ENCODE measurements at regions not wholly inside any gene's neighbourhood (a gene's known extent, or its start where the extent isn't known, plus 50 kb on each side); places are given as distances from the start of the nearest gene placed in this dataset.
"Not testable (repeated sequence)": the region's sequence is repeated elsewhere in the genome, so short reads cannot be mapped to it uniquely, and the experiment has no call there.

- no CpG with 5 or more reads among the region's 5 CpGs for WGBS, 2 experiments (ENCODE audit: extremely low coverage in 2 of 2, insufficient read length in 1 of 2)
- CTCF ChIA-PET, result no interaction called here
- ATAC-seq (ENCODE audit: low read depth), result no peak
Observed at GRCh38 chr7:68192941-68193340, 1196.3 kb downstream of the TYW1 start.

GRCh38 chr7:68195642-68196041 lies 1199.0 kb downstream of the TYW1 start:
- H3K23ac ChIP-seq (ENCODE audit: low read depth, low read length); H3K9ac ChIP-seq (ENCODE audit: low read depth, low read length); intact Hi-C loops (cut with micrococcal nuclease); H3K18ac ChIP-seq (ENCODE audit: low read depth, low read length); H4K8ac ChIP-seq (ENCODE audit: low read depth in 2 of 2, low read length in 2 of 2); H2AFZ ChIP-seq (replicated peaks; ENCODE audit: low read length, poor library complexity); H3K27me3 ChIP-seq (ENCODE audit: control insufficient read depth, insufficient read depth, low read length); H3K27ac ChIP-seq (ENCODE audit: insufficient read depth, low read length); H4K20me1 ChIP-seq (ENCODE audit: insufficient read depth, low read length); ATAC-seq (ENCODE audit: low read depth); H3K36me3 ChIP-seq (ENCODE audit: control insufficient read depth, insufficient read depth, low read length); in situ Hi-C loops (cut with MboI; ENCODE audit: low sequenced_read_pairs); H3K14ac ChIP-seq (replicated peaks; ENCODE audit: low read depth, low read length); dilution Hi-C loops (cut with HindIII; ENCODE audit: low sequenced_read_pairs, unreplicated experiment); H3K79me1 ChIP-seq (ENCODE audit: low read depth in 1 of 2, low read length in 2 of 2); H3K4me2 ChIP-seq (ENCODE audit: low read depth, low read length); H4K5ac ChIP-seq (ENCODE audit: low read depth, low read length); CTCF ChIA-PET; H3K4ac ChIP-seq (ENCODE audit: low read depth, low read length); BruUV-seq (replicated peaks); H2BK120ac ChIP-seq (ENCODE audit: low read depth, low read length); POLR2A ChIA-PET (ENCODE audit: unreplicated experiment); H3K9me1 ChIP-seq (ENCODE audit: insufficient read depth, low read length); H2BK15ac ChIP-seq (ENCODE audit: low read depth, low read length); H3K4me3 ChIP-seq (ENCODE audit: insufficient read depth, low read depth, low read length); H3K4me1 ChIP-seq (ENCODE audit: control insufficient read depth, insufficient read depth, low read length); H2AK5ac ChIP-seq (ENCODE audit: low read depth, low read length); H2AK9ac ChIP-seq (replicated peaks; ENCODE audit: low read depth, low read length, poor library complexity); H4K91ac ChIP-seq (ENCODE audit: insufficient read depth, low read depth, low read length); H2BK5ac ChIP-seq (ENCODE audit: low read depth, low read length, poor library complexity, severe bottlenecking); H3K56ac ChIP-seq (ENCODE audit: extremely low read depth, insufficient read depth, low read length); DNase-seq; H2BK20ac ChIP-seq (ENCODE audit: low read depth, low read length): not testable (repeated sequence)
- peaks cover 12% of the 10 kb centered on the region for H3K9me3 ChIP-seq (ENCODE audit: control insufficient read depth, insufficient read depth, low read length)
- no CpG with 5 or more reads among the region's 2 CpGs for WGBS, 2 experiments (ENCODE audit: extremely low coverage in 2 of 2, insufficient read length in 1 of 2)

More at GRCh38 chr7:68192941-68193340, 1196.3 kb downstream of the TYW1 start:
- Histone ChIP-seq H4K8ac (ENCODE audit: low read depth in 2 of 2, low read length in 2 of 2) (no peak overlapping the region), H3K36me3 (ENCODE audit: control insufficient read depth, insufficient read depth, low read length) (no peaks in the 10 kb centered on the region), H2AK9ac (replicated peaks; ENCODE audit: low read depth, low read length, poor library complexity) (no peak overlapping the region), H3K4ac (ENCODE audit: low read depth, low read length) (no peak overlapping the region), H3K27ac (ENCODE audit: insufficient read depth, low read length) (no peak overlapping the region), H3K23ac (ENCODE audit: low read depth, low read length) (no peak overlapping the region), H3K79me1 (ENCODE audit: low read depth in 1 of 2, low read length in 2 of 2) (no peaks in the 10 kb centered on the region), H2BK15ac (ENCODE audit: low read depth, low read length) (no peak overlapping the region), H3K14ac (replicated peaks; ENCODE audit: low read depth, low read length) (no peak overlapping the region), H3K9ac (ENCODE audit: low read depth, low read length) (no peak overlapping the region), H3K18ac (ENCODE audit: low read depth, low read length) (no peak overlapping the region), H3K4me1 (ENCODE audit: control insufficient read depth, insufficient read depth, low read length) (no peaks in the 10 kb centered on the region), H3K9me3 (ENCODE audit: control insufficient read depth, insufficient read depth, low read length) (peaks cover 10% of the 10 kb centered on the region; the same call in 1 of the 2 replicates), H2BK20ac (ENCODE audit: low read depth, low read length) (no peak overlapping the region), H3K4me2 (ENCODE audit: low read depth, low read length) (no peak overlapping the region), H4K91ac (ENCODE audit: insufficient read depth, low read depth, low read length) (no peak overlapping the region), H2BK120ac (ENCODE audit: low read depth, low read length) (no peak overlapping the region), H2AFZ (replicated peaks; ENCODE audit: low read length, poor library complexity) (no peak overlapping the region), H3K9me1 (ENCODE audit: insufficient read depth, low read length) (no peaks in the 10 kb centered on the region), H3K4me3 (ENCODE audit: insufficient read depth, low read depth, low read length) (no peak overlapping the region), H3K56ac (ENCODE audit: extremely low read depth, insufficient read depth, low read length) (no peak overlapping the region), H2AK5ac (ENCODE audit: low read depth, low read length) (no peak overlapping the region), H4K20me1 (ENCODE audit: insufficient read depth, low read length) (no peaks in the 10 kb centered on the region), H2BK5ac (ENCODE audit: low read depth, low read length, poor library complexity, severe bottlenecking) (no peak overlapping the region), H3K27me3 (ENCODE audit: control insufficient read depth, insufficient read depth, low read length) (no peaks in the 10 kb centered on the region), H4K5ac (ENCODE audit: low read depth, low read length) (no peak overlapping the region)
- TF ChIP-seq NFE2L2 (IDR thresholded peaks at IDR 0.05; ENCODE audit: low read depth, low read length), result no peak
- no peak for DNase-seq
- no TSS peak for BruUV-seq (replicated peaks)
- intact Hi-C loops (cut with micrococcal nuclease), result no loop called here
- in situ Hi-C loops (cut with MboI; ENCODE audit: low sequenced_read_pairs), result no loop called here
- dilution Hi-C loops (cut with HindIII; ENCODE audit: low sequenced_read_pairs, unreplicated experiment), result no loop called here
- POLR2A ChIA-PET (ENCODE audit: unreplicated experiment), result no interaction called here

All from IMR-90 (cell line).